ENCODE measurements at regions not wholly inside any gene's neighbourhood (a gene's known extent, or its start where the extent isn't known, plus 50 kb on each side); places are given as distances from the start of the nearest gene placed in this dataset.
"Not testable (repeated sequence)": the region's sequence is repeated elsewhere in the genome, so short reads cannot be mapped to it uniquely, and the experiment has no call there.

- no peak for DNase-seq
Measured at GRCh38 chr11:25327656-25328055, 830.8 kb downstream of the LUZP2 start.

DNA sequence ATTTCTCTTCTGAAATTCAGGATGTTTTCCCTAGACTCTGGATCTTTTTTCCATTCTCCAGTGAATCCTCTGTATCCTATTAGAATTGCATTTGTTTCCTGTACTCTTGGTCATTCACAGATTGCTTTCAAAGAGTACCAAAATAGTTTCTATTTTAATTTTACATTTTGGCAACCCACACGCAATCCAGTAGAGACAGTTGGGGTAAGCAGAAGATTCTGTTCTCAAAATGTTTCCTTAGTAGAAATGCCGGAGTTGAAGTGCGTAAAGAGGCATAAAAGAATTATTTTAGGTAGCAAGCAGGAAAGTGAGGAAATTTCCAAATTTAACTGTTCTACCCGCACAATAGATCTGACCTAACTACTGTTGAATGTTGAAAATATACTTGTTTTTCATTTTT, 842.4 kb downstream of the LUZP2 start:
- DNase-seq: no peak

DNA sequence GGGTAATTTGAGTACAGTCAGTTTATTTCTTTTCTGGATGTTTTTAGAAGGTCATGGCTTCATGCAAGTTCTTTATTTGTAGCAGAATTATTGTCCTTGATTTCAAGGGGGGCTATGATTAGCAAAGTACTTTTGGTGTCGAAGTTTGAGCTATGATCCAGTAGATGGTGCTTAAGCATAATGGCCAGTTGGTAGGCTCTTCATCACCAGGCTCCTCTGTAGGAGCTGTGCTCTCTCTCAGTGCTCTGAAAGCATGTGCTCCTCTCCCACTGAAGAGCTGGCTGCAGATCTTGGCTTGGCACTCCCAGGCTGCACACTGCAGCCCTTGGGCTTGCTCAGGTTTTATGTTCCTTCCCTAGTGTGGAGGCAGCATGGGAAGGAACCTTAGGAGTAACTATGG, 852.7 kb downstream of the LUZP2 start:
- no peak for DNase-seq

GRCh38 chr11:25350899-25351803, 854.3 kb downstream of the LUZP2 start:
- no peak for DNase-seq

GRCh38 chr11:25357133-25357532, 860.3 kb downstream of the LUZP2 start:
- no peak for DNase-seq

- no peak for DNase-seq
Measured at GRCh38 chr11:25377466-25377865, 880.6 kb downstream of the LUZP2 start.

DNA sequence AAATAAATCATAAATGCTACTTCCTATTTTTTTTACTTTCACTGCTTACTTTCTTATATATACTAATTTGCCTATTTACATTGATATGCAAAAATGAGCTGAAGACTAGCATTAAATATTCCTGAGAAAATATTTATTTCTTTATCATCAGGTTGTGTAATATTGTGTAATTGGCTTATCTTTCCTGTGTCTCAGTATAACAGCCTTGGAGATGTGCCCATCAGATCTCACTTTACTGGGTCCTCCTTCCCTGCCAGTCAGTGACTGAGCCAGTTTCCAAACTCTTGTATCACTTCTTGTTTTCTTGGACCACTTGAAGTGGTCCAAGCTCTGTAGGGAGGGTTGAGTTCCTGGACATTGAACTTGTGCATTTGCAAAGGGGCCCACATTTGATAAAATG, 900.0 kb downstream of the LUZP2 start:
- no peak for DNase-seq

DNA sequence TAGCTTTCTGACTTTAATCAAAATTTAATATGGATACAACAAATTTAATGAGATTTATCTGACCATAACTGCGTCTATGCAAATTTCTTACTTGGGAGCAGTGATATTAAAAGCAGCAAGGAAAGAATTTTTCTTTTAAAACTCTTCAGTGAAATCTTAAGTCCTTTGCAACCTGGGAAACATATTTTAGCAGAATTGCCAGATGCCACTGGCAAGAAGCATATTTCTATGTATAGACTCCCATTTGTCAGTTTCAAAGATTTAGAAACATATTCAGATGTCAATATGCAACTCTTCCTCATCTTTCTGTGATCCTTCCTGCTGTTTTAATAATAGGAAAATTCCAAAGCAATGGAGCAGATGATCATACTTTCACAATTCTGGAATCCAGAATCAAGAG, 911.3 kb downstream of the LUZP2 start:
- DNase-seq: no peak

DNA sequence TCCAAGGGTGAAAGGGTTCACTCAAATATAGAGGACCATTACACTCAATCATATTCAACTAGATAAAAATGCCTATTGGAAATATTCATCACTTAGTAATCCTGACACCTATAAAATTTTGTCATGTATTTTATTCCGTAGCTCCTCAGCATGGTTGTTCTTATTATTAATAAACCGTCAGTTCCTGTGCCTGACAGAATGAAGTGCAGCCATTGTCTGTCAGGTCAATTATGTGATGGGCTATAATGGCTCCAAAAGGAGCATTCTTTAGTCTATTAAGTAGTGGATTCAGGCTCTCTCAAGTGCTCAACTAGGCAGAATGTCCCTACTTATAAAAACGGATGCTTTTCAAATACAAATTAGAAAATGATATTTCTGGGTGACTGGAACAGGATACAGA, 916.1 kb upstream of the ANO3 start:
- no peak for DNase-seq

DNA sequence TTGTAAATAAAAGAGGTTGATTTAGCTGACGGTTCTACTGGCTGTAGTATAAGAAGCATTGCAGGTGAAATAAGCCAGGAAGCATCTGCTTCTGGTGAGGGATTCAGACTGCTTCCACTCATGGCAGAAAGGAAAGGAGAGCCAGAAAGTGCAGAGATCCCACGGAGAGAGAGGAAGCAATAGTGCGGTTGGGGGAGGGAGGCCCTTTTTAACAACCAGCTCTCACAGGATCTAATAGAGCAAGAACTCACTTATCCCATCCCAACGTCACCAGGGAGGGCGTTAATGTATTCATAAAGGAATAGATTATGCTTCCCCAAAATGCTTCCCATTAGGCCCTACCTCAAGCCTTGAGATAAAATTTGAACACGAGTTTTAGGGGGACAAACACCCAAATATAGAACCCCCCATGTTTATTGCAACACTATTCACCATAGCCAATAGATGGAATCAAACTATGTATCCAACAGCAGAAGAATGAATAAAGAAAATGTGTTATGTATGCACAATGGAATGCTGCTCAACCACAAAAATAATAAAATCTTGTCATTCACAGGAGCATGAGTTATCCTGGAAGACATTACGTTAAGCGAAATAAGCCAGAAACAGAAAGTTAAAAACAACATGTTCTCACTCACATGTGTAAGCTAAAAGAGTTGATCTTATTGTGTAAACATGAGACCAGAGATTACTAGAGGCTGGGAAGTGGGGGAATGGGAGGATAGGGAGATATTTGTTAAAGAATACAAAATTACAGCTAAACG, 908.3 kb upstream of the ANO3 start:
- DNase-seq: no peak

DNA sequence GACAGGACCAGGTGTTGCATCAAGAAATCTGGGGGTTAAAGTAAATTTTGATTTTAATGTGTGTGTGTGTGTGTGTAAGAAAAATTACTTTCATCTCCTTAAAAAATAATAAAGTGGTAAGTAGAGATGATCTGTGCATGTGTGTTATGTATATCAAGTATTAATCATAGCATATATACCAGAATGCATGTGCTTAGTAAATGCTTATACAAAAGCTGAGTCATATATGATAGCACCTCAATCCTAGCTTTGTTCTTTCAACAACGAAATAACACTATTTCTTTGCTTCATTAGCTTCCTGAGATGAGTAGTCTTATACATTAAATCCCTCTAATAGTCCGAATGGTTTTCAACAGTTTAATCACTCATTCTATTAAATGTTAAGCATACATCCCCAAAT, 899.6 kb upstream of the ANO3 start:
- no peak for DNase-seq

DNA sequence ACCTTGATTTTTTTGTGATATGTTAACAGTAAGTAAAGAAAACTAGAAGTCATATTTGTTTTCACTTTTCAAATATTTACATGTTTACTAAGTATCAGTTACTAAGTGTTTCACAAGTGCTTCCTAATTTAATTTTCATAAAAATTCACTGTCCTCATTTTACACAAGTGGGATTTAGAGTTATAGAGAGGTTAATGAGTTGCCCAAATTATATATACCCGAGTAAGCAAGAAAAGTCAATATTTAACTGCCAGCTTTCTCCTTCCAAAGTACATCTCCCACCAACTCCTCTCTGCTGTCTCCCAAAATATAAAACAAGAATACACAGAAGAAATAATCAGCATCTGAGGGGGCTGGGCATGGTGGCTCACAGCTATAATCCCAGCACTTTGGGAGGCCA, 896.7 kb upstream of the ANO3 start:
- DNase-seq: no peak

- DNase-seq: no peak
Measured at GRCh38 chr11:25436326-25436725, 895.6 kb upstream of the ANO3 start.

DNA sequence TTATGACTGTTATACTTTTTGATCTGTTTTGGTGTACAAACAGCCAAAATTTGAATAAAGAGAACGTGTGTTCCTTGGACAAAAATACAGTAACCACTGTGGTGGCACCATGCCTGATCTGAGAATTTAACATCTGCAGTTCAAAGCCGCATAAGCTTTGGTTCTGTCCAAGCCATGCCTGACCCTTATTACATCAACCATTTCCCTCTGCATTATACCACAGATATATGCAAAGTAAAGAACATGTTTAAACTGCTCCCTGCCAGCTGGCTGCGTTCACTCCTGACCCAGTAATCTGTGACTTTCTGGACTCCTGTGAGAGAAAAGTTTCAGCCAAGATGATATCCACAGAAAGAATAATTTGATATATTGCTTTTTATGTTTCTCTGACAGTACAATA, 890.5 kb upstream of the ANO3 start:
- no peak for DNase-seq

DNA sequence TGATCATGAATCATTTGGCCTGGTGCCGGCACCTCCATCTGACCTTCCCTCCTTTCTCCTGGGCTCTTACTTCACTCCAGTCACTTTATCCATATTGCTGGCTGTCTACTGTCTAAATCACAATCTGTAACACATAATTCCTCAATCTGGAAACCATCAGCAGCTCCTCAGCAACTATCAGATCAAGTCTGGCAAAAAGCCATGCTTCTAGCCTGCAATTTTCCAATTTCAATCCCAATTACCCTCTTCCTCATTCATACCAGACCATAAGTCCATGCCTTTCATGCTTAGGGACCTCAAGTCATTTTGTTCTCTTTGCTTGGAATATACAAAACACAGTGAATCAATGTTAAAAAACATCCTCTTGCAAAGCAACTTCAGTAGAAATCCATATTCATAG, 882.8 kb upstream of the ANO3 start:
- no peak for DNase-seq

DNA sequence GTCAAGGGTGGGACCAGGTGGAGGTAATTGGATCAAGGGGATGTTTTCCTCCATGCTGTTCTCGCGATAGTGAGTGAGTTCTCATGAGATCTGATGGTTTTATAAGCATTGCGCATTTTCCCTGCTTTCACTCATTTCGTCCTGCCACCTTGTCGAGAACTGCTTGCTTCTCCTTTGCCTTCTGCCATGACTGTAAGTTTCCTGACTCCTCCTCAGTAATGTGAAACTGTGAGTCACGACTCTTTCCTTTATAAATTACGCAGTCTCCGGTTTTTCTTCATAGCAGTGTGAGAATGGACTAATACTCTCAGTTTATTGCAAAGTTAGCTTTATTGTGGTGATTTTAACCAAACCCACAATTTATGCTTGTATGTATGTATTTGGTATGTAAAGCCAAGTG, 878.5 kb upstream of the ANO3 start:
- DNase-seq: no peak

- no peak for DNase-seq
Measured at GRCh38 chr11:25456211-25456610, 875.7 kb upstream of the ANO3 start.

DNA sequence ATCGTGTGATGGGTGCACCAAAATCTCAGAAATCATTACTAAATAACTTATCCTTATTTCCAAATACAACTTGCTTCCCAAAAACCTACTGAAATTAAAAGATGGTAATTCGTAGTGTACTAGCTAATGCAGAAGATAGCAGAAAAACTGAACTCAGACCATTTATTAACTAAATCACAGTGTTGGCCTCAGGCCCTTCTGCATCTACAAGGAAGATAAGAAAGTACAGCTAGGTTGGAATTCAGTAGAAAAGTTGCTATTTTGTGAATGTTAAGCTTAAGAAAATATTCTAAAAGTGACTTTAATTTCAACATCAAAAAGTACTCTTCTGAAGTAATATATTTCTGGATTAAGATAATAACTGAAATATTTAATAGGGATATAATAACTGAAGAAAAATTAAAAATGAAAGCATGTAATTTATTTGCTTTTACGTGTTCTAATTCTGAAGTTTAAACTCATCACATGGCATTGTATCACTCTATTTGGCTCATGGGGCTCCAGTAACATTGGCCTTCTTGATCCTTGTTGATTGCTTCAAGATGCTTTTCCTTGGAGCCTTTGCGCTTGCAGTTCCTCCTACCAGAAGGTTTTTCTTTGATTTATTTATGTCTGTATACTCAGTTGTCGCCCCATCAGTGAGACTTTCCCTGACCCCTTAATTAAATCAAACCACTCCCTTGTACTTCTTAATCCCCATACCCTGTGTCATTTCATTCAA, 847.9 kb upstream of the ANO3 start:
- no peak for DNase-seq

GRCh38 chr11:25485315-25485714, 846.6 kb upstream of the ANO3 start:
- DNase-seq: no peak

DNA sequence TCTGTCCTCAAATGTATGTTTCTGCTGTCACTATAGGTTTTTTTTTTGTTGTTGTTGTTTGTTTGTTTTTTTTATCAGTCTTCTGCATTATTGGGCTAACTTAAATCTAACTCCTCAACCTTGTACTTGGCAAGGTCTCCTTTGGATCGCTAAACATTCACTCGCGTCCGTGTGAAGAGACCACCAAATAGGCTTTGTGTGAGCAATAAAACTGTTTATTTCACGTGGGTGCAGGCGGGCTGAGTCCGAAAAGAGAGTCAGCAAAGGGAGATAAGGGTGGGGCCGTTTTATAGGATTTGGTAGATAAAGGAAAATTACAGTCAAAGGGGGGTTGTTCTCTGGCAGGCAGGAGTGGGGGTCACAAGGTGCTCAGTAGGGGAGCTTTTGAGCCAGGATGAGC, 845.6 kb upstream of the ANO3 start:
- DNase-seq: not testable (repeated sequence)

GRCh38 chr11:25488176-25488575, 843.8 kb upstream of the ANO3 start:
- DNase-seq: not testable (repeated sequence)

- DNase-seq: not testable (repeated sequence)
Measured at GRCh38 chr11:25501426-25501825, 830.5 kb upstream of the ANO3 start.

- no peak for DNase-seq
Measured at GRCh38 chr11:25515576-25515975, 816.4 kb upstream of the ANO3 start.

GRCh38 chr11:25520459-25520858, 811.5 kb upstream of the ANO3 start:
- no peak for DNase-seq

All from islet precursor cell (in vitro differentiated cells).